Raji (cell line): ENCODE measurements at regions not wholly inside any gene's neighbourhood (a gene's known extent, or its start where the extent isn't known, plus 50 kb on each side); places are given as distances from the start of the nearest gene placed in this dataset.

ENCODE experiments used
- POLR2A ChIP-seq: IDR thresholded peaks from 2 replicates; pipeline ENCODE4 v1.6.1; 2011; ENCODE audit warnings: low read depth, low read length, control low read depth; ENCODE audit not compliant: insufficient read depth

DNA sequence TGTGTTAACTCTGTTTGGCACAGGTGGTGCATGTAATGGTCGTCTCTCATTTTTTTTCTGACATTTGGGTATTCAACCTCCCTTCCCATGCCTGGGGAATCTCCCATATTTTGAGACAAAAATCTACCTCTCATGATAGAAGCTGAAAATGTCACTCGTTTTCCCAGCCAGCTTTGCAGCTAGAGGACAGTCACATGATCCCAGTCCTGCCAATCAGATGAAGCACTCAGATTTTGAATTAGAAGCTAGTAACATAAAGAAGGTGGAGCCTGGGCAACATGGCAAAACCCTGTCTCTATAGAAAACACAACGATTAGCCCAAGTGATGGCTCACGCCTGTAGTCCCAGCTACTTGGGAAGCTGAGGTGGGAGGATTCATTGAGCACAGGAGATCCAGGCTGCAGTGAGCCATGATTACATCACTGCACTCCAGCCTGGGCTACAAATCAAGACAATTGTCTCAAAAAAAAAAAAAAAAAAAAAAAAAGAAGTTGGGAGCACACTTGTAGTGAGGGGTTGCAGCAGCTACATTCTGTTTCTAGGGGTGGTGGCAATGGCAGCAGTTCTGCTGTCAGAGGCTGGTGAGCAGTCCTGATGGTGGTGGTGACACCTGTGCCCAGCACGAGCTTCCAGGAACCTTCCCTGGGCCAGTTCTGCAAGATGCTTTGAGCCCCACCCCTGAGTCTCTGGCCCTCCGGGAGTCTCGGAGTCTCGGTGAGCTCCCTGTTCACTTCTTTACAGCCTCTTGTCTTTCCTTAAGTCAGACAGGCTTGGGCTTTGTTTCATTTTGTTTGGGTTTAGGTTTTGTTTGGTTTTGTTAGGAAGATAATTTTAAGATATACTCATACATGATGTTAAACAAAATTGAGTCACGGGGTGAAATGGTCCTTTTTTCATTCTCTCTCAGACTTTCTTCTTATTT, 94.1 kb upstream of the KCNG1 start:
- TF ChIP-seq POLR2A, result no peak

- no peak for TF ChIP-seq POLR2A
Measured at GRCh38 chr20:51111290-51111689, 88.4 kb upstream of the KCNG1 start.

- TF ChIP-seq POLR2A, result no peak
Measured at GRCh38 chr20:51108638-51109363, 85.9 kb upstream of the KCNG1 start.

- TF ChIP-seq POLR2A, result no peak
Measured at GRCh38 chr20:51106011-51106410, 83.1 kb upstream of the KCNG1 start.

DNA sequence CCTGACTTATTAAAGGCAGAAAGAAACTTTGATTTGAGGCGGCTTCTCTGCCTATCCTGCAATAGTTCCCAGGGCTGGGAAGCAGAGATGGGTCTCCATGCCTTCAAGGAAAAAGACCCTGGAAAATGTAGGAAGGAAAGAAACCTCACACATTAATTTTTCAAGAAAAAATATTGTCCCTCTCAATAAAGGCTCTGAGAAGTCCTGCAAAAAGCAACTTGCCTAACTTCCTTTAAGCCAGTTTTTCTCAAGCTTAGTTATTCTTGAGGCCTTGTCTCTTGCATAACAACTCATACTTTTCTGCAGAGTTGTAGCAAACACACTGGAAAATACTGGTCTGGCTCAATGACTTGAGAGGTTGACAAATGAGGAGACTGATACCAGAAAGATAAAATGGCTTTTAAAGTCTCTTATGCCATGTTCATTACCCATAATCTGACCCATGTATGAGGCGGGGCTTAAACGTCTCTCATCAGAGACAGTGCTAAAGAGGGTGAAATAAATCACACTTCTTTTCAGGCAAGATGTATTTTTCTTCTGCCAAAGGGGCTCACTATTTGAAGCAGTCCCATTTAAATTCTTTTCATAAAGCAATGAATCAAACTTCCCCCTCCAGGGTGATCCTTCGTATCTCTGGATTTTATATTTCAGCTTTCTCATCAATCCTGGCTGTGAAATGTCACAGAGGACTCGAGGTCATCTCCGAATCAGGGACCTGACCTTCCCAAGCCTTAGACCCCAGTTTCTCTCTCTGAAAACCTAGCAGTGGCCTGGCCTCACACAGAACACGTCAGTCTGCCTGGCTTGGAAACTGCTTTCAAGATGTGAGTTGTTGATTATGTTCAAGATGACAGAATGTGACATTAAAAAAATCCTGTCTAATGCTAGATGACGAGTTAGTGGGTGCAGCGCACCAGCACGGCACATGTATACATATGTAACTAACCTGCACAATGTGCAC, 82.3 kb upstream of the KCNG1 start:
- TF ChIP-seq POLR2A, result no peak

GRCh38 chr20:51100617-51101016, 77.7 kb upstream of the KCNG1 start:
- TF ChIP-seq POLR2A, result no peak

DNA sequence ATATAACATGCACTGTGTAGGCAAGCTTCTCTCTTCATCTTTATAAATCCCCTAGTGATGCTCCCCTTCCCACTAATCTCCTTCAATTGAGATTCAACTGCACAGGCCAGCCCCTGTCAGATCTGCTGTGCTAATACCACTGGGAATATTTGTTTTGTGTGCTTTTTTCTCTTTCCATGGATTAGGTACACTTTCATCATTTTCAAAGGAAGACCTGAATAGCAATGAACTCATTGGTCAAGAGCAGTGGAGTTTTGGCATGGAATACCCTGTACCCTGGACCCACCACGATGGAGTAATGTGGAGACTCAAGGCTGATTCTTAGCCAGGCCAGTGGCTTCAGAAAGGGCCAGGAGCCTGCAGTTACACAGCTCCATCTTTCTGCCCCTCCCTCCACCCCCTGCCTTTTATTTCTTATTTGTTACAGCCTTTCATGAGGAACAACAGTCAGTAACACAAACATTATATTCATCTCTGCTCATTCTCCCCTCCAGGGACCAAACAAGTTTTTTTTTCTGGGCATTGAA, 75.4 kb upstream of the KCNG1 start:
- TF ChIP-seq POLR2A, result no peak

DNA sequence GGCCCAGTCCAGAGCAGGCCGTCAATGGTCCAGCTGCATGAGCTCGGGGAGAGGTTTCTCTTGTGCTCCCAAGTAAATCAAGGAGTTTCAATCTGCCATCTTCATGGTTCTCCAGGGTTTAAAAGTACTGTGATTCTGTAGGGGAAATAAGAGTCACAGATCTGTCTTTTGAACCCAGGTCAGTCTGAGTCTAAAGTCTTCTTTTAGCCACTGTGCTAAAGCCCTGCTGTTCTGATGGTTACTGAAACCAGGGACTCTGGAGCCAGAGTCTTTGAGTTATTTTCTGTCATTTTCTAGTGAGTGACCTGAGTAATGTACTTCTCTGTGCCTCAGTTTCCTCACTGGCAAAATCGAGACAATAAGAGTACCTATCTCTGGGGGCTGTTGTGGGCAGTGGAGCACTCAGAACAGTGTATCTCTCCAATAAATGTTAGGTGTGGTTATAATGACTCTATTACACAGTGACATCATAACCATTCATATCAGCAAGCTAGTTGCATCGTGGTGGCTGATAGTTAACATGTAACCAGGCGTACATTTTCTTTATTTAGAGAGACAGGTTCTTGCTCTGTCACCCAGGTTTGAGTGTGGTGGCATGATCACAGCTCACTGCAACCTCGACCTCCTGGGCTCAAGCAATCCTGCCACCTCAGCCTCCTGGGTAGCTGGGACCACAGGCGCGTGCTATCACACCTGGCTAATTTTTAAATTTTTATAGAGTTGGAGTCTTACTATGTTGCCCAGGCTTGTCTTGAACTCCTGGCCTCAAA, 74.6 kb upstream of the KCNG1 start:
- TF ChIP-seq POLR2A, result no peak

- TF ChIP-seq POLR2A, result no peak
Measured at GRCh38 chr20:51096582-51097267, 73.8 kb upstream of the KCNG1 start.

- TF ChIP-seq POLR2A, result no peak
Measured at GRCh38 chr20:51095633-51096521, 73.0 kb upstream of the KCNG1 start.

- TF ChIP-seq POLR2A, result no peak
Measured at GRCh38 chr20:51094221-51094620, 71.3 kb upstream of the KCNG1 start.

DNA sequence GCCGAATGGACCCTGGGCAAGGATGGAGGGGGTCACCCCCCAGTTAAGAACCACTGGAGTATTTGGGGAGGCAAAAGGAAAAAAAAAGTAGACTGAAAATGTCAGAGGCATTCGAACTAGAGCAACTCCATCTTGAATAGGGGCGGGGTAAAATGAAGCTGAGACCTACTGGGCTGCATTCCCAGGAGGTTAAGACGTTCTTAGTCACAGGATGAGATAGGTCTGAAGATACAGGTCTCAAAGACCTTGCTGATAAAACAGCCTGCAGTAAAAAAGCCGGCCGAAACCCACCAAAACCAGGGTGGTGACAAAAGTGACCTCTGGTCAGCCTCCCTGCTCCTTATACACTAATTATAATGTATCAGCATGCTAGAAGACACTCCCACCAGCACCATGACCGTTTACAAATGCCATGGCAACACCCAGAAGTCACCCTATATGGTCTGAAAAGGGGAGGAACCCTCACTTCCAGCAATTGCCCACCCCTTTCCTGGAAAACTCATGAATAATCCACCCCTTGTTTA, 70.4 kb upstream of the KCNG1 start:
- no peak for TF ChIP-seq POLR2A
